Large intestine (tissue), 3 donors: ENCODE measurements at regions not wholly inside any gene's neighbourhood (a gene's known extent, or its start where the extent isn't known, plus 50 kb on each side); places are given as distances from the start of the nearest gene placed in this dataset.

Experiments used
- DNase-seq, 2 donors: peaks; one replicate each; pipeline versions ENCODE4 v3.0.0 to v3.0.0-alpha.2; 2013
- H3K27ac ChIP-seq: one replicate; pipeline ENCODE4 v1.5.1; 2013; ENCODE audit warnings: low read length
- H3K27me3 ChIP-seq: 2 replicates; pipeline ENCODE4 v1.6.1; 2013; ENCODE audit warnings: low read length; ENCODE audit not compliant: control insufficient read depth, insufficient read depth
- H3K36me3 ChIP-seq: 2 replicates; pipeline ENCODE4 v1.6.1; 2013; ENCODE audit warnings: low read length; ENCODE audit not compliant: control insufficient read depth, insufficient read depth
- H3K4me1 ChIP-seq: one replicate; pipeline ENCODE4 v1.6.1; 2013; ENCODE audit warnings: low read length; ENCODE audit not compliant: control insufficient read depth, insufficient read depth
- H3K4me3 ChIP-seq: one replicate; pipeline ENCODE4 v1.5.1; 2013; ENCODE audit warnings: low read length
- H3K9me3 ChIP-seq: one replicate; pipeline ENCODE4 v1.6.1; 2013; ENCODE audit warnings: mild to moderate bottlenecking, low read depth, low read length, moderate library complexity; ENCODE audit not compliant: control insufficient read depth
- WGBS: methylation state at CpG from one replicate; pipeline ENCODE4 v1.1.5; 2013; ENCODE audit warnings: low lambda C conversion rate; ENCODE audit not compliant: insufficient coverage; 5-methylcytosine and 5-hydroxymethylcytosine counted together

DNA sequence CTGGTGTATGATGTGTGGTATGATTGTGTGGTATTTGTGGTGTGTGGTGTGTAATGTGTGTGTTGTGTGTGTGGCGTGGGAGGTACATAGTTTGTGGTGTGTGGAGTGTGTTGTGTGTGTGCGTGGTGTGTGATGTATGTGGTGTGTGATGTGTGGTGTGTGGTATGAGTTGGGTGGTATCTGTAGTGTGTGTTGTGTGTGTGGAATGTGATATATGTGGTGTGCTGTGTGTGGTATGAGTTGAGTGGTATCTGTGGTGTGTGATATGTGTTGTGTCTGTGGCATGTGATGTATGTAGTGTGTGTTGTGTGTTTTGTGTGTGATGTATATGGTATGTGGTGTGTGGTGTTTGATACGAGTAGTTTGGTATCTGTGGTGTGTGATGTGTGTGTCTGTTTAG is 272.5 kb upstream of the IRX1 start:
- H3K27ac ChIP-seq, result no peak overlapping the region
- no peaks in the 10 kb centered on the region for H3K27me3 ChIP-seq
- peaks cover 40% of the 10 kb centered on the region for H3K9me3 ChIP-seq
- no CpG with 5 or more reads among the region's 3 CpGs for WGBS
- no peak overlapping the region for H3K4me3 ChIP-seq
- no peak for DNase-seq
- no peaks in the 10 kb centered on the region for H3K36me3 ChIP-seq
- H3K4me1 ChIP-seq, result no peaks in the 10 kb centered on the region

DNA sequence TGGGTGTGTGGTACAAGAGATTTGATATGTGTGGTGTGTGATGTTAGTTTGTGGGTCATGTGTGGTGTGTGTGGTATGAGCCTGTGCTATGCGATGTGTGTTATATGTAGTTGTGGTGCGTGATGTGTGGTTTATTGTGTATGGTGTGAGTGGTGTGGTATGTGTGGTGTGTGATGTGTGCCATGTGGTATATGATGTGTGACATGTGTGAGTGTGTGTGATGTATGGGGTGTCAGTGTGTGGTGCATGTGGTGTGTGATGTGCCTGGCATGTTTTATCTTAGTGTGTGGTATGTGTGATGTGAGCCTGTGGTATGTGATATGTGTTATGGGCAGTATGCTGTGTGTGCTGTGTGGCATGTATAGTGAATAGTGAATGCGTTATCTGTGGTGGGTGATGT is 273.0 kb upstream of the IRX1 start:
- no peak for DNase-seq
- Histone ChIP-seq H3K36me3 (no peaks in the 10 kb centered on the region), H3K27ac (no peak overlapping the region), H3K4me1 (no peaks in the 10 kb centered on the region), H3K4me3 (no peak overlapping the region), H3K27me3 (no peaks in the 10 kb centered on the region), H3K9me3 (peaks cover 38% of the 10 kb centered on the region)
- WGBS, result no CpG with 5 or more reads among the region's 3 CpGs

DNA sequence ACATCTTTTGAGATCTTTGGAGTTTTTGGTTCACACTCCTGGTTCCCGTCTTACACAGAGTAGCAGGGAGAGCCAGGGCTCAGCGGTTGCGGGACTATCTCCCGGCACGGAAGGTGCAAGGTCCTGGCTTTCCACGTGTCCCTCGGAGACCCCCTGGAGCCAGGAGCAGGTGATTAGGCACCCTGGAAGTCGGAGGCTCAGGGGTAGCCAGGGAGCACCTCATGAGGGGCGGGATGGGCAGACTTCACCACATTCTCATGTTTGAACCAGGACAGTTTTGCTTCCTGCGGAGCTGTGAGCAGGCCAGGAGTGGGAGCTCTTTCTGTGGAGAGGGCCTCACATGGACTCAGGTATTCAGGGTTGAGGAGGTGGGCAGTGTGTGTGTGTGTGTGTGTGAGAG is 273.7 kb upstream of the IRX1 start:
- peaks cover 37% of the 10 kb centered on the region for H3K9me3 ChIP-seq
- no peaks in the 10 kb centered on the region for H3K27me3 ChIP-seq
- H3K4me1 ChIP-seq, result no peaks in the 10 kb centered on the region
- H3K36me3 ChIP-seq, result no peaks in the 10 kb centered on the region
- DNase-seq, result no peak
- WGBS, result no CpG with 5 or more reads among the region's 10 CpGs
- no peak overlapping the region for H3K4me3 ChIP-seq
- H3K27ac ChIP-seq, result no peak overlapping the region

DNA sequence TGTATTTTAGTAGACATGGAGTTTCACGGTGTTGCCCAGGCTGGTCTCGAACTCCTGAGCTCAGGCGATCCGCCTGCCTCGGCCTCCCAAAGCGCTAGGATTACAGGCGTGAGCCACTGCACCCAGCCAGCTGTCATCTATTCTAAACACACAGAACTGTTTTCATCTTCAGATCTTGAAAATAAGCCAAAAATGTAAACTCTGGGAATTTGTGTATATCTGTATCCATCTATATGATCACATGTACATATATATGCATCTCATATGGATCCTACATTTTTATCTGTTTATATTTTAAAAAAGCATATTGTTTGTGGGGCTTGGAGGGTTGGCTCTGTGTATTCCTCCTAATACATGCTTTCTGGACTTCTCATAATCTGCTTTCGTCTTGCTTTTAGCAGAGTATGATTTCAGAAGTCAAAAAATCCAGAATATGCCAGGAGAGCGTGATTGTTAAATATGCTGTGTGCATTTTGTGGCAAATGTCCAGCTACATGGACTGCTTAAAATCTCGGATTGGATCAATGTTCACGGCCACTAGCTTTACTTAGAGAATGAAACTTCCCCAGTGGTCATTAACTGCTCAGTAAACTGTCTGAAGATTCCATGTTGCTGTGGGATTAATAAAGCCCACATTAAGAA is 274.4 kb upstream of the IRX1 start:
- 80% methylated on average over 2 of the region's 11 CpGs for WGBS
- Histone ChIP-seq H3K4me3 (no peak overlapping the region), H3K27me3 (no peaks in the 10 kb centered on the region), H3K27ac (no peak overlapping the region), H3K36me3 (no peaks in the 10 kb centered on the region), H3K4me1 (no peaks in the 10 kb centered on the region), H3K9me3 (peaks cover 35% of the 10 kb centered on the region)
- no peak for DNase-seq

DNA sequence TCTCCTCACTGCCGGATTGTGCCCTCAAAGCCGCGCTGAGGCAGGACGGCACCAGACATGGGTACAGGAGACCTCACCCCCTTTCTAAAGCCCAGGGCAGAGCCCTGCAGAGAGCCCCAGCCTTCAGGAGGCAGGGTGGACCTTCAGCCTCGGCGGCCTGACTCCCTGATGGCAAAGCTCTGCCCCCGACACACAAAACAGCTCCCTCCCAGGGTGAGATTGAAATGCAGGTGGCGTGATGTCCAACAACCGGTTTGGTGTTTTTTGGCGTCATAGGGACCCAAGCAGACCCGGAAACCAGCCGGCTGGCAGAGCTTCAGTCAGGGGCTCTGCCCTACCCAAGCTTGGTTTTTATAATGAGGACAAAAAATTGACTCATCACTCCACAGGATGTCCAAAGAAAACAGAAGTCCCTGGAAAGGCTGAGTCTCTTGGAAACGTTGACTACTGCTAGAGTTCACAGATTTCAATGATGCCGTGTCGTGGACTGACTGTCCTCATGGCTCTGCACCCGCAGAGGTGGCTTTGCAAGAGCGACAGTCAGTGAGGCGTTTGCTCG is 275.2 kb upstream of the IRX1 start:
- Histone ChIP-seq H3K36me3 (no peaks in the 10 kb centered on the region), H3K9me3 (peaks cover 31% of the 10 kb centered on the region), H3K4me3 (no peak overlapping the region), H3K4me1 (no peaks in the 10 kb centered on the region), H3K27ac (no peak overlapping the region), H3K27me3 (no peaks in the 10 kb centered on the region)
- no peak for DNase-seq
- WGBS, result no CpG with 5 or more reads among the region's 19 CpGs

DNA sequence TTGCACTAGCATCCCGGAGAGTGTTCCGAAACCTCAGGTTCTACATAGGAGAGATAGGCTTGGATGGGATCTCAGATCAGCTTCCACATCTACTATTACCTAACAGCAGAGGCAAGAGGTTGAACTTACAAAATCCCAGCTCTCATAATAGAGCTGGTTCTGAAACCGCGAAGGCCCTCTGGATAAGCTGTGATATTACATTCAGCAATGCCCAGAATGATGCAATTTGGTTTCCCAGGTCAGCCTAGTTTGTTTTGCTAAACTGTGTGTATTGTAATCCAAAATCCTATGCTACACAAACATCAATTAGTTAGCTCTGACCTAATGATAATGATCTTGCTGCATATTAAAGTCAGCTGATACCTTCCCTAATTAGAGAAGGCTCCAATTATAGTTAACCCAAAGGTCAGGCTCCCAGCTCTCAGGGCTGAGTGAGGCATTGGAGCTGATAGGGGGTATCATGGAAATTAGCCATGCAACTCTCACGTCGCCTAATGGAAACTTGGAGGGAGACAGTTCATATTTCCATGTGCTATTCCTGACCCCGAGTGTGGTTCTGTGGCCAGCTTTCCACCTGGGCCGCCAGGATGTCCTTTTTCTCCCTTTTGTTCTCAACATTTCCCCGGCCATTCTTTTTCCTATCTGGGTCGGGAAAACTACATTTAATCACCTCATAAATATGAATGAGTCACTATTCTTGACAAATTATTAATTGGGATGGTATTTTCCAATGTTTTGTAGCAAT is 278.4 kb upstream of the IRX1 start:
- DNase-seq, result no peak
- Histone ChIP-seq H3K9me3 (peaks cover under 1% of the 10 kb centered on the region), H3K4me3 (no peak overlapping the region), H3K27ac (no peak overlapping the region), H3K4me1 (no peaks in the 10 kb centered on the region), H3K36me3 (no peaks in the 10 kb centered on the region), H3K27me3 (no peaks in the 10 kb centered on the region)
- WGBS, result 42% methylated on average over 2 of the region's 10 CpGs

DNA sequence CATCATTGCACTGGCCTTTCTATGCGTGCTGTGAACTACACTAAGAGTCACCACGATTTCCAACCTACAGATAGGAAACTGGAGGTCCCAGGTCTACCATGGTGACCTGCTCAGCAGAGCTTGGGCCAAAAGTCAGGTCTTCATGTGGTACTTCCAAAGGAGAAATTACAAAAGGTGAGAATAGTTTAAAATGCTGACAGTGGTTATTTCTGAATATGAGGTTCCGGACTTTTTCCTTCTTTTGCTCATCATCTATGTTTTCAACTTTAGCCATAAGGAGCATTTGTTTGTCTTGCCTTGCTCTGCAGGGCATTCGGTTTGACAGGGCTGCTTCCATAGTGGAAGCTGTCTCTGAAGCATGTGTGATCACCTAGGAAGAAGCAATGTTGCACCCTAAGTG is 282.1 kb upstream of the IRX1 start:
- Histone ChIP-seq H3K4me3 (no peak overlapping the region), H3K4me1 (no peaks in the 10 kb centered on the region), H3K27ac (no peak overlapping the region), H3K9me3 (peaks cover 5% of the 10 kb centered on the region), H3K27me3 (no peaks in the 10 kb centered on the region), H3K36me3 (no peaks in the 10 kb centered on the region)
- WGBS, result no CpG with 5 or more reads among the region's 4 CpGs
- DNase-seq, result no peak

DNA sequence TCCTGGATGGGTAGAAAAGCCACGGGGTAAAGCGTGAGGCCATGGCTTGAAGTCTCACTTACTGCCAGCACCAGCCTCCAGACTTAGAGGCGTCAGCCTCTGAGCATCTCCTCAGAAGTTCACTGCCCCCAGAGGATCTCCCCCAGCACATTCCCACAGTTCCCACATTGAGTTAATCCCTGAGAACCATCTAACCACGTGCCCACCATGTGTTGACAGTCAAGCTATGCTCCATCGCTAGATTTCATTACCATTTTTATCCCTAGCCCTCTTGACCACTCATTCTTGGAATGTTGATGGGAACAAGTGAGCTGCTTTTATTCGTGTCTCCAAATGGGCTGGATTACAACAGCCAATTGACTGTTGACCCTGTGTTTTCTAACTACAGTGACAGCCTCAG is 283.3 kb upstream of the IRX1 start:
- Histone ChIP-seq H3K27me3 (no peaks in the 10 kb centered on the region), H3K4me1 (no peaks in the 10 kb centered on the region), H3K36me3 (no peaks in the 10 kb centered on the region), H3K27ac (no peak overlapping the region), H3K4me3 (no peak overlapping the region), H3K9me3 (peaks cover 5% of the 10 kb centered on the region)
- DNase-seq, result no peak
- WGBS, result 100% methylated on average over 1 of the region's 6 CpGs

DNA sequence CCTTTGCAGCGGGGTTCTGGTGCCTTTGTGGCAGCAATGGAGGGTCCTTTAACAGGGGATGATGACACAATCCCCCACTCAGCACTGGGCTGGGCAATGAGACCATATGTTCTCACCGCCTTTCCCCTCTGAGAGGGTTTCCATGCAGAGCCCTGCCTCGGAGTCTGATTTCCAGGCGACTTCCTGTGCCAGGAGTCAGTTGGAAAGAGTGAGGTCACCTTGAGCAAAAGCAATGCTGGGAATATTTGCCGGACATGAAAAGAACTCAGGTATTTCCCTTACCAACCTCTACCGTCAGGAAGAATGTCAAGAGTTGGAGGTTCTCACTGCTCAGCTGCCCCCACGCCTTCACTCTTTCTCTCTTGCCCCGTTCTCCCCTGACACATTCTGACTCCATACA is 284.2 kb upstream of the IRX1 start:
- no peaks in the 10 kb centered on the region for H3K27me3 ChIP-seq
- no peaks in the 10 kb centered on the region for H3K4me1 ChIP-seq
- no peak overlapping the region for H3K4me3 ChIP-seq
- WGBS, result 100% methylated on average over 3 of the region's 8 CpGs
- no peak for DNase-seq
- no peak overlapping the region for H3K27ac ChIP-seq
- peaks cover 5% of the 10 kb centered on the region for H3K9me3 ChIP-seq
- no peaks in the 10 kb centered on the region for H3K36me3 ChIP-seq

DNA sequence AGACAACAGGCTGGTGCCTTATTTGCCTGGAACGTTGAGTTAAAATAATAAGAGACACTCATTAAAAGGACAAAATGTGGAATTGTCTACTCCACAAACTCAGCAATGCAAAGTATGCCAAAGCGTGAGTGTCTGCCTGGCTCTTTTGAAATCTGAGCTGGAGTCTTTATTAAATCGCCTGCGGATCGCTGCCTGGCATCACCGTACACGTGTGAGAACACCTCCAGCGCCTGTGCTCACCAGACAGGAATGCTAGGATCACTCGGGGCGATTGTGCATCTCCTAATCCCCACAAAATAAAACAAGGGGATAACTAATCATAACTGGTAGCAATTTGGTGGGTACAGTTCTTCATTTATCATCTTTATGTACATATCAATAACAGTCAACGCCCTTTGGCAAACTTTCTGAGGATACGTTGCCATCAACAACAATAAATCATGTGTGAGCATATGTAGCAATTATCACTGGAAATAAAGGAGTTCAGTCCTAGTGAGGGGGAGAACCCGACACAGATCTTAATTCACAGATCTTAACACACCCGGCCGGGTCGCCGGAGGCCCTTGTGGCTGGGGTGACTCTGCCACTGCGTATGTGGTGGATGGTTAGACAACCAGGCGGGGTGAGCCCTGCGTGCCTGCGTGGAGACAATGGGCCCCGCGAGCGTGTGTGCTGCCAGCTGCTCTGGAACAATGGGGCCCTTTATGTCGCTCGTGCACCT is 284.9 kb upstream of the IRX1 start:
- H3K9me3 ChIP-seq, result peaks cover 6% of the 10 kb centered on the region
- DNase-seq, result no peak
- H3K27ac ChIP-seq, result no peak overlapping the region
- no peaks in the 10 kb centered on the region for H3K27me3 ChIP-seq
- H3K36me3 ChIP-seq, result no peaks in the 10 kb centered on the region
- H3K4me1 ChIP-seq, result no peaks in the 10 kb centered on the region
- no peak overlapping the region for H3K4me3 ChIP-seq
- WGBS, result no CpG with 5 or more reads among the region's 26 CpGs
